ENCODE measurements at regions not wholly inside any gene's neighbourhood (a gene's known extent, or its start where the extent isn't known, plus 50 kb on each side); places are given as distances from the start of the nearest gene placed in this dataset.
"Not testable (repeated sequence)": the region's sequence is repeated elsewhere in the genome, so short reads cannot be mapped to it uniquely, and the experiment has no call there.

DNA sequence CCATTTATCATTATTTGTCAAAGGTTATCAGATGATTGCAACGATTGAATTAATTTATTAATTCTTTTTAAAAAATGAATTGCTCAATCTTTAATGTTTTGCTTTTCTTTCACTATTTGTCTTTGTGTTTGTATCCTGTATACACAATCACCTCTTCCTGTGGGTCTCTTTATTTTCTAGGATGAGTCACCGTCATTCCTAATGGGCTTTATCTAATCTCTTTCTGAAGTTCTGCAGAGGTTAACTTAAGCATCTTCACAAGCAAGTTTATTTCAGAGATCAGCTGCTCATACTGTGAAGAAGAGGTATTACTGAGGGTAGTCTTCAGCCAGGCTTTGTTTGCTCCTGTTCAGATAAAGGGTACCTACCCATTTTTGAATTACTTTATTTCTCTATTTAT lies 323.9 kb downstream of the NNT start:
- DNase-seq (ENCODE audit: low spot score): no peak

DNA sequence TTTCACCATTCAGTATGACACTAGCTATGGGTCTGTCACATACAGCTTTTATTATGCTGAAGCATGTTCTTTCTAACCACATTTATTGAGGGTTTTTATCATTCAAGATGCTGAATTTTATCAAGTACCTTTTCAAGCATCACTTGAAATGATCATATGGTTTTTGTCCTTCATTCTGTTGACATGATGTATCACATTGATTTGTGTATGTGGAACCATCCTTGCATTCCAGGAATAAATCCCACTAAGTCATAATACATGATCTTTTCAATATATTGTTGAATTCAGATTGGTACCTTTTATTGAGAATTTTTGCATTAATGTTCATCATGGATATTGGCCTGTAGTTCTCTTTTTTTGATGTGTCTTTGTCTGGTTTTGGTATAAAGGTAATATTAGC lies 317.4 kb downstream of the NNT start:
- DNase-seq (ENCODE audit: low spot score): no peak

DNA sequence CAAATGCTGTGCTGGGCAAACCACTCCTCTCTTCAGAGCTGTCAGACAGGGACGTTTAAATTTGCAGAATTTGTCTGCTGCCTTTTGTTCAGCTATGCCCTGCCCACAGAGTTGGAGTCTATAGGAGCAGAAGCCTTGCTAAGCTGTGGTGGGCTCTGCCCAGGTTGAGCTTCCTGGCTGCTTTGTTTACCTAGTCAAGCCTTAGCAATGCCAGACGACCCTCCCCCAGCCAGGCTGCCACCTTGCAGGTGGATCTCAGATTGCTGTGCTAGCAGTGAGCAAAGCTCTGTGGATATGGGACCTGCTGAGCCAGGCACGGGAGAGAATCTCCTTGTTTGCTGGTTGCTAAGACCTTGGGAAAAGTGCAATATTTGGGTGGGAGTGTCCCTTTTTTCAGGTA lies 314.9 kb downstream of the NNT start:
- no peak for DNase-seq (ENCODE audit: low spot score)

DNA sequence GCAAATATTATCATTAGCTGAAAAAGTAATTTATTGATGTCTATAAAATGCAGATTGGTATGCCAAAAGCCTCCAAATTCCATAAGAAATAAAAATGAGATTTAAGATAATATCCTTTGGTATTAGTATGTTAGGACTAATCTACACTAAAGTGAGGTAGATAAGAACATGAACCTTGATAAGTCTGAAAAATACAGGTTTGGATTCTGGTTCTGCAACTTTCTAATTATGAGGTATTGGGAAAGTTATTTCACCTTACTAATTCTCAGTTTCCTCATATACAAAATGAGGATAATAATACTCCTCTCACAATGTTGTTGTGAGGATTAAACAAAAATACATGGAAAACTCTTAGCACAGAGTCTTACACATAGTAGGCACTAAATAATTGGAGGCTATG lies 300.1 kb downstream of the NNT start:
- DNase-seq (ENCODE audit: low spot score): no peak

DNA sequence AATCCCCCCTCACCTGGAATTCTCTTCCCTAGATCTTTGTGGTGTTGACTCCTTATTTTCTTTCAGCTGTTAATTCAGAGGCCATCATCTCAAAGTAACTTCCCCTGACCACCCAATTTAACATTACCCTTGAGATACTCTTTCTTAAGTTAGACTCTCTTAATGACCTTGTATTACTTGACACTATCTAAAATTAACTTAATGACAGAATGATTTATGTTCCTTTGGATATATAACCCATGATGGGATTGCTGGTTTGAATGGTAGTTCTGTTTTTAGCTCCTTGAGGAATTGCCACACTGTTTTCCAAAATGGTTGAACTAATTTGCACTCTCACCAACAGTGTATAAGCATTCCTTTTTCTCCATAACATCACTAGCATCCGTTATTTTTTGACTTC lies 298.0 kb downstream of the NNT start:
- no peak for DNase-seq (ENCODE audit: low spot score)

DNA sequence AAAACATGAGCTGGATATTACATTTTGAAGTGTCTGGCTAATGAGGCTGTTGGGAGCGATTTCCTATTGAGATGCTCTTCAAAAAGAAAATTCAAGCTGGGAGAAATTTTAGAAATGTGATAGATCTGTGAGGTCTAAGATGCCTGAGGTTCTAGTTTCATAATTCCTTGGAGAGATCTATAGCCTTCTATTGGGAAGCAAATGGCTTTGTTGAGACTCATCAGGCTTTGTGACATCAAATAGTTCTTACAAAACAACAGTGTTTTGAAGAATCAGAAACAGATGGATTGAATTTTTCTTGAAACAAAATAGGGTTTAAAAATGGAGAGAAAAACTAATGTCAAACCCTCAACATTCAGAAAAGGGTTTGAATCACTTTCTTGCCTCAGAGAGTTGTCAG lies 292.9 kb downstream of the NNT start:
- no peak for DNase-seq (ENCODE audit: low spot score)

DNA sequence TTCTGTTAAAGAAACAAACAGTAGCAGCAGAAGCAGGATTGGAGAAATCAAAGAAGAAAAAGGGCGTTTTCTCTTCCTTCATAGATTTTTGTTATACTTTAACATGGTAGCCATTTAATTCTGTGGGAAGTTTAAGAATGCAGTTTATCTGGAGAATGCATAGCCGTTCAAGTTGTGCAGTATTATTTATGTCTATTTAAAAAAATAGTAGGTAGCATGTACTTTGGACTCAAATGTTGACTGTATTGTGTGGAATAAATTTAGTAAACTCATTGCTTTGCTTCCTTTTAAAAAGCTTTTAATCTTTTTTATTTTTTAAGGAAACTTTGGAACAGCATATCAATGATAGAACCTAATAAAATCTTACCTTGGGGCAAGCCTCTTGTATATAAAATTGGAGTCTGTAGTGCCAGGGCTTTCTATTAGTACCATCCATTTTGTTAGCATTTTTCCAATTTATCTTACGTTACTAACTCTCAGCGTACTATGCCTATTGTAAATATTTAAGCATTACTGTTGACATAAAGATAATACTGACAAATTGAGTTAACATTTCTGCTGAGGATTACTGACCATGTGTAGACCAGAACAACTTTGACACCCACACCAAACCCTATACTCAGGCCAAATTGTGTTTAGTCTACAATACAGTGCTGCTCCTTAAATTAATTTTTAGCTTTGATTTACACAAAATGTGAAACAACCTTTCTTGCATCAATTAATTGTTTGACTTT lies 291.1 kb downstream of the NNT start:
- no peak for DNase-seq (ENCODE audit: low spot score)

DNA sequence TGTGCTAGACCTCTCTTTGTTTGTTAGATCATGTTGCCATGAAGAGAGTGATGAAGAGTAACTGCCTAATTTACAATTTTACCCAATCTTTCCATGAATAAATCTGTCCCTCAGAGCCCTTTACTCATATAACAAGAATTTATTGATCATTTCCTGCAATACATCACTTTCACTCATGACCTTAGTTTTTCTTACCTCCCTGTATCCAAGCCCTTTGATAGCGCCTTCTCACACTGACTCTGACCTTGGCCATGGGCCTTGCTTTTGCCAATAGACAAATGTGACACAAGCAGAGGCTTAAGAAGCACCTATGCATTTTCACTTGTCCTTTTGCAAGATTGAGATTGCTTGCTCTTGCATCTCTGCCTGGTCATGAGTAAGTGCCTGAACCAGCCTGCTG lies 288.1 kb downstream of the NNT start:
- DNase-seq (ENCODE audit: low spot score): no peak

DNA sequence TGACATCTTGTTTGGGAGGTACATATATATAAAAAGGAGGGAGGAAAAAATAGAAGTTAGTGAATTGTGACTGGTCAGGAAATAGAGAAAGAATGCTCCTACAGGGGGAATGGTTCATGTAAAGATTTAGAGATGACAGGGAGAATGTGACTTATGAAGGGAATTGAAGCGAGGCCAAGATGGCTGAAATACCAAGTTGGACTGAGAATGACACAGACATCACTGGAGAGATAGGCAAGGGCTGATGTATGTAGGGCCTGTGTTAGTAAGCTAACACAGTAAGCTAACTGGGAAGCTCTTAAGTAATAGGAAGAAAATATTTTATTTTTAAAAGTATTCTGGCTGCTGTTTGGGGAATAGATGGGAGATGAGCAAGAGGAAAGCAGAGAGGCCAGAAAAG lies 286.3 kb downstream of the NNT start:
- no peak for DNase-seq (ENCODE audit: low spot score)

DNA sequence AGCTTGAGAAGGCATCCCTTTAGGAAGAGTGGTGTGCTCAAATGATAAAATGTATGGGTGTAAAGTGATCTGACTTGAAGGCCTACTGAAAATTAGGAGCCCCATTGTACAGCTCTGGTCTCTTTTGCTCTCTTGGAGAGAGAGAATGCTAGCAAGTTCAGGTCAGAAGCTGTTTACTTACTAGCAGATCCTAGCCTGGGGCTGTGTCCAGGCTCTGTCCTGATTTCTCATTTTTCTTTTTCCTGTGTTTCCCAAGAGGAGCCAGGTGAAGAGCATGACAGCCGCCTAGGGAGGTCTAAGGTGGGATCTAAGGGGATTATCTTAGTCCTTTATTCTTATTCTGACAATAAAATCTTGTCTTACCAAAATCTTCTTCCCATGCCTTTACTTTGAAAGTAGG lies 272.8 kb downstream of the NNT start:
- DNase-seq (ENCODE audit: low spot score): peak; percentile 3

DNA sequence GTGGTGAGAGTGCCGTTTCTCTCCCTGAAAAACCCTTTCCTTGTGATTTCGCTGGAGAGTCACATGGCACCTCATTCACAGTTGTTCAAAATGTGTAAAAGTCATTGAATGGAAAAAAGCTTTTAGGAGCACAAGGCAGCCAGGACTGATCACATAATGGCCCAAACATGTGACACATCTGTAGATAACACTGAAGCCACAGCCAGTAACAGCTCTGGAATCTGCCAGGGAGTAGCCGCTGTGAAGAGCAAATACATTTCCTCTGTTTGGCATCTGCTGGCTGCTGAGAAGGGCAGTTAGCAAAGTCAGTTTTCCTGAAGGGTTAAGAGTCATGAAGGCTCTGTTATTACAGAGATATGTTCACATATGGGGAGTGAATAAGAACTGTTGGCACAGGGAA lies 271.8 kb downstream of the NNT start:
- no peak for DNase-seq (ENCODE audit: low spot score)

DNA sequence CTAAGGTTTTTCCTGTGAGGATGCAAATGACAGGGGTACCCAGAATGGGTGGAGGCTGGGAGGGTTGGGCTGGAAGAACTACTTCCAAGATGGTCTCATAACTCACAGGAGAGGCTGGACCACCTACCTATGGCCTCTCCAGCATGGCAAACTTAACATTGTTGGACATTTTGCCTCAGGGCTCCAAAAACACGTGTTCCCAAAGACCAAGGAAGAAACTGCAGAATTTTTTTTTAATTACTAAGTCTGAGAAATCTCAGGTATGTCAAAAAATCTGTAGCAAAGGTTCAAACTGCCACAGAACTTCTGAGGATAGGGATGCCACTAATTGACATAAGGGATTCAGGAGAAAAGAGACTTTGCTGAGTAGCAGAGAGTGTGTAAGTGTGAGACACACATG lies 270.8 kb downstream of the NNT start:
- DNase-seq (ENCODE audit: low spot score): no peak

DNA sequence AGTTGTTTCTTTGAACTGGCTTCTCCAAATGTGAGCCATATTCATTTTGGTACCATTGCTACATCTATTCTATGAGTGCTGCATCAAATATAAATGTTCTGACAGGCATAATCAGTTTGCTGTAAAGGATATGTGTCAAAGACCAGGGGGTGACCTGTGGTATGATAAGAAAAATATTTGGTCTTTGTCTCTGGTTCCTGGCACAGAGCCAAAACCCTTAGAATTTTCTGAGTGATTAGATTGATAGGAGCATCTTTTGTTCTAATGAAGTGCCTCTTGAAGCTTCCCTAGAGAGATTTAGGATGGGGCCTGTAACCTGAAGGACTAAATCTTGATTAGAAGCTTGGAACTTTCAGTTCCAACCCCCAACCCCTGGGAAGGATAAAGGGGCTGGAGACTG lies 256.3 kb downstream of the NNT start:
- DNase-seq (ENCODE audit: low spot score): no peak

DNA sequence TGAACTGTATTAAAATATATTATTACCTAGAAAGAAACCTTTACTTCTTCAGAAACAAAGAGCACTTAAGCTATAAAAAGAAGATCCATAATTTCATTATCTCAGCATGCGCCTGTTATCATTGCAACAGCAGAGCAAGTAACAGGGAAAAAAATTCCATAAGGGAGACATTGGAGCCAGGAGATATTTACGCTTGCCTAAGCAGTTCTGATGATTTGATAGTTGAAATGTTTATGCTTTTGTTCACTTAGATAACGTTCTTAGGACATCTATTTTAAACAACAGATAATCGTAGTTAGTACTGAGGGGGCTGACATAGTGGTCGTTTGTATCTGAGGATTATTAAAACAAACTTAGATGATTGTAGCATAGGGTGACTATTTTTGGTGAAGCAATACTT lies 252.5 kb downstream of the NNT start:
- DNase-seq (ENCODE audit: low spot score): no peak

DNA sequence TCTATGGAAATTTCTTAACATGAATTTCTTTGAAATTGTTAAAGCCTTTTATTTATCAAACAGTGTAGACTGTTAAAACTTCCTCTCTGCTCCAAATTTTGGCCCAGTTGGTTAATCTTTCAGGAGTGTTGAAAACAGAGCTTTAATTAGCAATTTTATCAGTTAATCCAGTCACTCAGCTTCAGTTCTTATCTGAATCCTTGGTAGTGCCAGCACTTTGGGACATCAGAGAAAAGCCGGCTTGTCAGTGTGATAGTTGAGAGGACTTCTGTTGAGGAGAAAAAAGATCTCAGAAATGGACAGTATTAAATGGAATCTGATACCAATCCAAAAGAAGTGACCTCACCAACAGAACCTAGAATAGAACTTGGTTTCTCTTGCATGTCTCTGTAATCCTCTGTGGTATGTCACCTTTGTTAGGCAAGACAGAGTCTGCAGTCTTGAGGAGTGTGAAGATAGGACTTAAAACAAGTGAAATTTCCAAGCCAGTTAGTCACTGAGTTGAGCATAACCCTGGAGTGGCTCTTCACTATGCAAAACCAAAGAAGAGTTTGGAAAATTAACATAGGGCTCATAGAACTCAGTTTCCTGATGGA lies 251.8 kb downstream of the NNT start:
- DNase-seq (ENCODE audit: low spot score): no peak

DNA sequence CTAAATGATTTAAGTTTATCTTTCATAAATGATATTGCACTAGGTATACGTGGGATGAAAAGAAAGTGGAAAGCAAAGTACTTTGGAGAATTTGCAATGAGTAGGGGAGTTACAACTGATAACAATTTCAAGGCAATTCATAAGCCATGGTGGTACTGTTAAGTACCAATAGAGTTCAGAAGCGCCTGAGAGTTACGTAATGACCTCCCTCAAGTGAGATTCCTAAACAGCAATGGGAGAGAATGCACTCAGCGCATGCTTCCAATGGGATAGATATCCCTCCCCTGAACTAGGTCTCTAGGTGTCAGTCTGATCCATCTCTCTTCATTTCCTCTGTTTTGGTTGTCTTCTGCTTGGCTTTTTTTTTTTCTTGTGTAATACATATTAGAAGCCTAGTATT lies 249.3 kb downstream of the NNT start:
- DNase-seq (ENCODE audit: low spot score): no peak

DNA sequence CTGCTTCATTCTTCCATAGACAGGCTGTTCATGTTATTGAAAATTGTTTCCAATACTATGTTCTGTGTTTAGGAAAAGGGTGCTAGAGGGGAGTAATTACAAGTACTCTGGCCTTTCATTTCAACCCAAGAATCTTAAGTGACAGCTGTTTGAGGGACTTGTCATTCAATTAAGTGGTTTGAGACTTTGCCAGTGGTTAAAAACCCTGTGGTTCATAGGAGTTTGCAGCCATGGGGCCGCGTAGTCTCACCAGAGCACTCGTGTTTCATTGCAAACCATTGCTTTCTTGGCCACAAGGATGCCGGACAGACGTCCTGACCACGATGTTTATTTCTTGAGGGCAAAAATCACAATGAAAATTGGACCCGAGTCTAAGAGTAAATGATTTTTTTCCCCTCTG lies 248.8 kb downstream of the NNT start:
- no peak for DNase-seq (ENCODE audit: low spot score)

DNA sequence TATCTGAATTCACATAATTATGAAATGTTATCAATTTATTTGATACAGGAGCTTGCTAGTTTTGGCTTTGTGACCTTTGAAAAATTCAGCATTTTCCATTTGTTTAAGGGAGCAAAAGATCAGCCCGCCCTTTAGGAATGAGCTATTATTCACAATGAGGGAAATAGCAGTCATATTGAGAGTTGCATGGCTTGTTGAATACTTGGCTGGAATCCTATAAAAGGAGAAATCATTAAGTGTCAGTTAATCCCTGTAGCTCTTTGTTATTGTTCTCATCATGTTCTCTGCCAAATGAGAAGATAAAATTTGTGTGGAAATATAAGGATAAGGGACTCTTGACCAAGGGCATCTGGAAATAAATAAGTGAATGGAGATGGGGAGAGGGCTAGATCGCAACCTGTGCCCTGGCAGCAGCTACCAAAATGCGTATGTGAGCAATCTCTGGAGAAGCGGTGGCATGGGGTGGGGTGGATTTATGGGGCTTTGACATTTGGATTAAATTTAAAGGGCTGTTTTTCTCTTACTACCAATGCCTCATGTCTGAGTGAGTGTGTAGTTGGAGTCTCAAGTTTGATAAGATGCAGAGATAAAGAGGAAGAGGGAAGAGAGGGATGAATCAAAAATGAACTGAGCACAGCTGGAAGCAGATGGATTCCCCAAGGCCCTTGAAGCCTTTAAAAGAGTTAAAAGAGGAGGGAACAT lies 237.6 kb downstream of the NNT start:
- no peak for DNase-seq (ENCODE audit: low spot score)

DNA sequence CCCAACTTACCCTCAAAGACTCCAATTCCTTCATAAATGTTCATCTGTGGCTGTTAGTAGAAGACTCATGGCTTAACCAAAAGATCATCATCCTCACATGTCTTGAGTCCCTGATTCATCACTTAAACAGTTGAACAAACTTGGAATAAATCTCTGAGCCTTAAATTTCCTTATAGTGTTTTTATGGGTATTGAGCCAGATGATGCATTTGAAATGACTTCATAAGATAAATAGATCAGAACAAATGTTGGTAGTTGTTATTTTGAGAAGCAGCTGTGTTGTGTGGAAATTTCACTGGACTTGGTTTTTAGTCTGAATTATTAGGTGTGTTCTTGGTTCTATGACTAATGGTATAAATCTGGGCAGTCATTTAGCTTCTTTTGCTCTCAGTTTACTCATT lies 236.2 kb downstream of the NNT start:
- no peak for DNase-seq (ENCODE audit: low spot score)

DNA sequence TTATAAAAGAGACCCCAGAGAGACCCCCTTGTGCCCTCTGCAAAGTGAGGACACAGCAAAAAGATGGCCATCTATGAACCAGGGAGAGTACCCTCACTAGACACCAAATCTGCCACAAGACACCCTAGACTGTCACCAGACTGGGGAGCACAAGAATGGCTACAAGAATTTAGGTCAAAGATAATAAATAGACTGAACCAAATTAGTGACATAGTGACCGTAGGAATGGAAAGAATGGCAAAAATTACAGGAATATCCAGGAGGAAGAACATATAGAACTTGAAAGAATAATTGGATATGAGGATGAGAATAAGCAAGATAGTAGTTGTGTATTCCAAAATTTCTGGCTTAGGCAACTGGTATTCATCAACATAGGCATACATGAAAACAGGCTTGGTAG lies 235.0 kb downstream of the NNT start:
- DNase-seq (ENCODE audit: low spot score): no peak

DNA sequence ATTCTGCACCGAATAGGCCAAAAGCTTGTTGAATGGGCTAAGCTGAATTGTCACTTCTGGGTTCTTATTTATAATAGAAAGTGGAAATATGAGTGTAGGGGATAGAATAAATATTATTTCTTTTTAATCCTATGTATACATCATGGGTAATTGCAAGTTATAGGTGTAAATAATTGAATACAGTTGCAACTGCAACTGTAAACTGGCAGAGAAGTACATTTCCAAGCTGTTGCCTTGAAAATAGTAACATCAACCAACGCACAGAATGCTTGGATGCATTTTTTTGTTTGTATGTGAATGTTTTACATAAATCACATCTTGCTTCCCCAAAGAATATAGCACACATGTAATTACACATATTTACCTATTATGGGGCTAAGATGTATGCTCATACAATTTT lies 234.1 kb downstream of the NNT start:
- DNase-seq (ENCODE audit: low spot score): no peak

DNA sequence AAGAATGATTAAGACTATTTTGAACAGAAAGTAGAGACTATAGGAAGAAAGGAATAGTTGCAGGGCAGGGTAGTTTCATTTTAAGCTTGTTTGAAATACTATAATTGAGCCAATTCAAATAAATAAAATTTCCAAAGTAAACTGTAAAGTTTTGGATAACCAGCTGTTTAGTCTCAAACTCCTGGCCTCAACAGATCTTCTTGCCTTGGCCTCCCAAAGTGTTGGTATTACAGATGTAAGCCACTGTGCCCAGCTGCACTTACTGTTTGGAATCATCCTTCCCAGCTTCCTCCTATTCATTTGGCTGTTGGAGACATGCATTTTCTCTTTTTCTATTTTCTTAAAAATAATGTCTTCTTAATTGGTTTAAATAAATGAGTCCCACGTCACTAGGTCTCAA lies 231.0 kb downstream of the NNT start:
- no peak for DNase-seq (ENCODE audit: low spot score)

DNA sequence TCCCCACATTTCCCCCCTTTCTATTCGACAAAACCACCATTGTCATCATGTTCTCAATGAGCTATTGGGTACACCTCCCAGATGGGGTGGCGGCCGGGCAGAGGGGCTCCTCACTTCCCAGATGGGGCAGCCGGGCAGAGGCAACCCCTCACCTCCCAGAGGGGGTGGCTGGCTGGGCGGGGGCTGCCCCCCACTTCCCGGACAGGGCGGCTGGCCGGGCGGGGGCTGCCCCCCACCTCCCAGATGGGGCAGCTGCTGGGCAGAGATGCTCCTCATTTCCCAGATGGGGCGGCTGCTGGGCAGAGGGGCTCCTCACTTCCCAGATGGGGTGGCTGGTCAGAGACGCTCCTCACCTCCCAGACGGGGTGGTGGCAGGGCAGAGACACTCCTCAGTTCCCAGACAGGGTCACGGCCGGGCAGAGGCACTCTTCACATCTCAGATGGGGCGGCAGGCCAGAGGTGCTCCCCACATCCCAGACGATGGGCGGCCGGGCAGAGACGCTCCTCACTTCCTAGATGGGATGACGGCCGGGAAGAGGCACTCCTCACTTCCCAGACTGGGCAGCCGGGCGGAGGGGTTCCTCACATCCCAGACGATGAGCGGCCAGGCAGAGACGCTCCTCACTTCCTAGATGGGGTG lies 221.5 kb downstream of the NNT start:
- DNase-seq (ENCODE audit: low spot score): not testable (repeated sequence)

All from cerebellar cortex (tissue), 1 donor.